Mesenchymal stem cell (in vitro differentiated cells and primary cell): ENCODE measurements at regions not wholly inside any gene's neighbourhood (a gene's known extent, or its start where the extent isn't known, plus 50 kb on each side); places are given as distances from the start of the nearest gene placed in this dataset.

Source experiments
- DNase-seq: peaks from one replicate; pipeline ENCODE4 v3.0.0-alpha.2; 2013
- H2AFZ ChIP-seq: one replicate; pipeline ENCODE4 v1.6.1; 2013; ENCODE audit warnings: low read depth, mild to moderate bottlenecking, control low read depth, inconsistent platforms, low read length, moderate library complexity
- H2AK5ac ChIP-seq: 2 replicates; pipeline ENCODE4 v1.6.1; 2013; ENCODE audit warnings: low read length, moderate library complexity, mild to moderate bottlenecking, inconsistent platforms; ENCODE audit not compliant: severe bottlenecking
- H2BK120ac ChIP-seq: one replicate; pipeline ENCODE4 v1.6.1; 2013; ENCODE audit warnings: low read depth, mild to moderate bottlenecking, inconsistent platforms, low read length, moderate library complexity
- H2BK12ac ChIP-seq, 2 experiments: one replicate each; pipeline ENCODE4 v1.6.1; 2013; ENCODE audit warnings: inconsistent platforms in 2 of 2, low read length in 2 of 2, mild to moderate bottlenecking in 2 of 2, moderate library complexity in 2 of 2, control low read depth in 1 of 2
- H2BK15ac ChIP-seq: one replicate; pipeline ENCODE4 v1.6.1; 2013; ENCODE audit warnings: mild to moderate bottlenecking, low read depth, inconsistent platforms; ENCODE audit not compliant: poor library complexity, severe bottlenecking
- H2BK5ac ChIP-seq: 2 replicates; pipeline ENCODE4 v1.6.1; 2013; ENCODE audit warnings: low read depth, mild to moderate bottlenecking, low read length, control low read depth, inconsistent platforms; ENCODE audit not compliant: poor library complexity, severe bottlenecking
- H3K14ac ChIP-seq, 2 experiments: one replicate each; pipeline ENCODE4 v1.6.1; 2013; ENCODE audit warnings: inconsistent platforms in 2 of 2, low read length in 2 of 2, control low read depth in 1 of 2, mild to moderate bottlenecking in 1 of 2, moderate library complexity in 1 of 2
- H3K18ac ChIP-seq, 2 experiments: one replicate each; pipeline ENCODE4 v1.6.1; 2013; ENCODE audit warnings: inconsistent platforms in 2 of 2, low read length in 2 of 2, control low read depth in 1 of 2, low read depth in 1 of 2, mild to moderate bottlenecking in 1 of 2
- H3K23ac ChIP-seq, 2 experiments: one replicate each; pipeline ENCODE4 v1.6.1; 2013; ENCODE audit warnings: inconsistent platforms in 2 of 2, low read length in 2 of 2, mild to moderate bottlenecking in 2 of 2, moderate library complexity in 2 of 2, control low read depth in 1 of 2
- H3K27ac ChIP-seq: 2 replicates; pipeline ENCODE4 v1.5.1; 2013; ENCODE audit warnings: mild to moderate bottlenecking, moderate library complexity, low read length, control low read depth, inconsistent platforms; ENCODE audit not compliant: poor library complexity, severe bottlenecking
- H3K27me3 ChIP-seq, 2 experiments: 2 replicates each; pipeline versions ENCODE4 v1.6.1 to v1.7.0; 2013; ENCODE audit warnings: low read length in 2 of 2, mild to moderate bottlenecking in 2 of 2, moderate library complexity in 2 of 2, control low read depth in 1 of 2, inconsistent platforms in 1 of 2; ENCODE audit not compliant: control insufficient read depth in 1 of 2, insufficient read depth in 1 of 2
- H3K36me3 ChIP-seq, 2 experiments: 2 replicates each; pipeline versions ENCODE4 v1.6.1 to v1.7.0; 2013; ENCODE audit warnings: low read length in 2 of 2, control low read depth in 1 of 2, inconsistent platforms in 1 of 2, low read depth in 1 of 2, mild to moderate bottlenecking in 1 of 2; ENCODE audit not compliant: insufficient read depth in 2 of 2, control insufficient read depth in 1 of 2
- H3K4ac ChIP-seq, 2 experiments: one replicate each; pipeline ENCODE4 v1.6.1; 2013; ENCODE audit warnings: inconsistent platforms in 2 of 2, low read length in 2 of 2, mild to moderate bottlenecking in 2 of 2, moderate library complexity in 2 of 2, control low read depth in 1 of 2, low read depth in 1 of 2
- H3K4me1 ChIP-seq: 2 replicates; pipeline ENCODE4 v1.6.1; 2013; ENCODE audit warnings: low read depth, low read length, control low read depth; ENCODE audit not compliant: control insufficient read depth, insufficient read depth
- H3K4me2 ChIP-seq: 2 replicates; pipeline ENCODE4 v1.6.1; 2013; ENCODE audit warnings: low read length, mild to moderate bottlenecking, inconsistent platforms; ENCODE audit not compliant: poor library complexity, severe bottlenecking
- H3K4me3 ChIP-seq, 2 experiments: 2 replicates each; pipeline versions ENCODE4 v1.5.1 to v1.7.0; 2013; ENCODE audit warnings: low read length in 2 of 2, mild to moderate bottlenecking in 2 of 2, control low read depth in 1 of 2, low read depth in 1 of 2; ENCODE audit not compliant: insufficient read depth in 1 of 2
- H3K79me1 ChIP-seq: replicated peaks from 2 replicates; pipeline ENCODE4 v1.6.1; 2013; ENCODE audit warnings: mild to moderate bottlenecking, control low read depth, low read length, inconsistent platforms; ENCODE audit not compliant: poor library complexity, severe bottlenecking
- H3K9ac ChIP-seq: 2 replicates; pipeline ENCODE4 v1.7.0; 2013; ENCODE audit warnings: mild to moderate bottlenecking, low read length, moderate library complexity
- H3K9me3 ChIP-seq: 2 replicates; pipeline ENCODE4 v1.7.0; 2013; ENCODE audit warnings: mild to moderate bottlenecking, low read length; ENCODE audit not compliant: control insufficient read depth
- H4K8ac ChIP-seq: one replicate; pipeline ENCODE4 v1.6.1; 2013; ENCODE audit warnings: inconsistent platforms, mild to moderate bottlenecking, low read length, moderate library complexity
- H4K91ac ChIP-seq: one replicate; pipeline ENCODE4 v1.6.1; 2013; ENCODE audit warnings: mild to moderate bottlenecking, low read length, inconsistent platforms
- WGBS: methylation state at CpG from one replicate; pipeline ENCODE4 v1.1.7; 2013; ENCODE audit warnings: mixed read lengths; 5-methylcytosine and 5-hydroxymethylcytosine counted together

DNA sequence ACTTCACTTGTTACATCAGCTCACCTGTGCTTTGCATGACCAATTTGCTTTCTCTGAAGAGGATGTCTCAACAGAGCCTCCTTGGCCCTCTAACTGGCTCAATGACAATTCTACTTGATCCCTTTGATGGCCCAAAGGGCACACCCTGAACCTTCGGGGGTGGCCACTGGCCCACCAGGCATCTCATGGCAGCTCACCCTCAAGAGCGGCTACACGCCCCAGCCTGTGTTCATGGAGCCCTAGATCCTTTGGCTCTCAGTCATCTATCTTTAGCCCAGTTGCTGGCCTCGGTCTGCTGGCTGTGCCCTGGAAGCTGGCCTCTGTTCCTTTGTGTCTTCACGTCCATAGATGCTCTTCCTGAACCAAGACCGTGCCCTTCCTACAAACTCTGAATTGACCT lies 476.7 kb downstream of the NPHP4 start:
- Histone ChIP-seq H3K4ac (no peak overlapping the region), H2BK15ac (no peak overlapping the region), H2AFZ (no peak overlapping the region)

DNA sequence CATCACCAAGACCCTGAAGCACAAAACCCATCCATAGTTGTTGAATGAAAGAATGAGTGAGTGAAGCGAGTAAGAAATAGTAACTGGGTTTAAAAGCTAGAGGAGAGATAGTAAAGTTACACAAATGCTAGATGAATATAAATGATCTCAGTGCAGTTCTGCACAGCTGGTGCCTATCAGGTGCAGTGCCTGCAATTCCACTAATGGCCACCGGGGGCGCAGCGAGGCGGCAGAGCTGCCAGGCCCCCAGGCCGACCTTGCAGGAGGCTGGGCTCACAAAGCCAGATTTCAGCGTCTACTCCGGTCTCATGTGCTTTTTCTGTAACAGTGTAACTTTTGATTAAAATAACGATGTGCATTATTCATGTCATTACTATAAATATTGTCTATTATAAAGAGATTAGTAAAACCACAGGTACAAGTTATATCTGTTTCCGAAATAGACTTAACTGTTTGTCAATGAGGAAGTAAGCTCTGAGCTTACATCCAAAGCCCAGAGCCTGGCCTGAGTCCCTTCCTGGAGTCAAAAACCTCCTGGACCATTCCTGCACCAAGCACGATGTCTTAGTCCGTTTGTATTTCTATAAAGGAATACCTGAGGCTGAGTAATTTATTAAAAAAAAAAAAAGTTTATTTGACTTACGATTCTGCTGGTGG lies 477.6 kb downstream of the NPHP4 start:
- H4K8ac ChIP-seq: no peak overlapping the region
- H3K23ac ChIP-seq: no peak overlapping the region
- no peak overlapping the region for H3K4me2 ChIP-seq
- no peaks in the 10 kb centered on the region for H3K36me3 ChIP-seq
- no peaks in the 10 kb centered on the region for H3K9me3 ChIP-seq
- no peak overlapping the region for H2AK5ac ChIP-seq
- no peak overlapping the region for H2BK15ac ChIP-seq
- H3K4me3 ChIP-seq: no peak overlapping the region
- peak; percentile 3 for DNase-seq
- peaks cover 3% of the 10 kb centered on the region for H3K4me1 ChIP-seq
- no peak overlapping the region for H2AFZ ChIP-seq
- H2BK120ac ChIP-seq: no peak overlapping the region
- no peak overlapping the region for H3K4ac ChIP-seq
- no peak overlapping the region for H3K27ac ChIP-seq
- H4K91ac ChIP-seq: no peak overlapping the region
- H2BK12ac ChIP-seq: no peak overlapping the region
- no peak overlapping the region for H3K18ac ChIP-seq
- peaks cover 8 to 28% of the 10 kb centered on the region in 2 experiments for H3K27me3 ChIP-seq
- WGBS: 24% methylated on average over 10 of the region's 13 CpGs
- H3K14ac ChIP-seq: no peak overlapping the region
- H2BK5ac ChIP-seq: no peak overlapping the region
- no peaks in the 10 kb centered on the region for H3K79me1 ChIP-seq
- no peak overlapping the region for H3K9ac ChIP-seq

More for the DNA sequence above, 476.7 kb downstream of the NPHP4 start:
- DNase-seq: no peak
- no peak overlapping the region for H3K9ac ChIP-seq
- no peaks in the 10 kb centered on the region for H3K9me3 ChIP-seq
- peaks cover 1% of the 10 kb centered on the region for H3K4me1 ChIP-seq
- peaks cover 8 to 22% of the 10 kb centered on the region in 2 experiments for H3K27me3 ChIP-seq
- no peak overlapping the region for H3K27ac ChIP-seq
- no peak overlapping the region for H3K4me2 ChIP-seq
- no peak overlapping the region for H2BK5ac ChIP-seq
- H2BK12ac ChIP-seq: no peak overlapping the region
- no peak overlapping the region for H3K18ac ChIP-seq
- no peak overlapping the region for H4K8ac ChIP-seq
- H3K79me1 ChIP-seq: no peaks in the 10 kb centered on the region
- H3K36me3 ChIP-seq: no peaks in the 10 kb centered on the region
- no peak overlapping the region for H3K14ac ChIP-seq
- H2BK120ac ChIP-seq: no peak overlapping the region
- 82% methylated on average over 6 of the region's 6 CpGs for WGBS
- no peak overlapping the region for H4K91ac ChIP-seq
- H2AK5ac ChIP-seq: no peak overlapping the region
- H3K23ac ChIP-seq: no peak overlapping the region
- no peak overlapping the region for H3K4me3 ChIP-seq

GRCh38 chr1:5513846-5514526 lies 478.2 kb downstream of the NPHP4 start:
- no peak overlapping the region for H3K23ac ChIP-seq
- H3K4ac ChIP-seq: no peak overlapping the region
- no peak overlapping the region for H4K91ac ChIP-seq
- H4K8ac ChIP-seq: no peak overlapping the region
- H3K9ac ChIP-seq: no peak overlapping the region
- H3K4me3 ChIP-seq: no peak overlapping the region
- H2BK15ac ChIP-seq: no peak overlapping the region
- H2BK12ac ChIP-seq: no peak overlapping the region
- no peaks in the 10 kb centered on the region for H3K36me3 ChIP-seq
- H3K79me1 ChIP-seq: no peaks in the 10 kb centered on the region
- no peak overlapping the region for H3K4me2 ChIP-seq
- no peaks in the 10 kb centered on the region for H3K9me3 ChIP-seq
- DNase-seq: no peak
- 76% methylated on average over 6 of the region's 7 CpGs for WGBS
- H3K4me1 ChIP-seq: peaks cover 3% of the 10 kb centered on the region
- H3K27me3 ChIP-seq: peaks cover 8 to 34% of the 10 kb centered on the region in 2 experiments
- H2AFZ ChIP-seq: no peak overlapping the region
- no peak overlapping the region for H3K14ac ChIP-seq
- H2BK120ac ChIP-seq: no peak overlapping the region
- H2BK5ac ChIP-seq: no peak overlapping the region
- H2AK5ac ChIP-seq: no peak overlapping the region
- no peak overlapping the region for H3K27ac ChIP-seq
- H3K18ac ChIP-seq: no peak overlapping the region

DNA sequence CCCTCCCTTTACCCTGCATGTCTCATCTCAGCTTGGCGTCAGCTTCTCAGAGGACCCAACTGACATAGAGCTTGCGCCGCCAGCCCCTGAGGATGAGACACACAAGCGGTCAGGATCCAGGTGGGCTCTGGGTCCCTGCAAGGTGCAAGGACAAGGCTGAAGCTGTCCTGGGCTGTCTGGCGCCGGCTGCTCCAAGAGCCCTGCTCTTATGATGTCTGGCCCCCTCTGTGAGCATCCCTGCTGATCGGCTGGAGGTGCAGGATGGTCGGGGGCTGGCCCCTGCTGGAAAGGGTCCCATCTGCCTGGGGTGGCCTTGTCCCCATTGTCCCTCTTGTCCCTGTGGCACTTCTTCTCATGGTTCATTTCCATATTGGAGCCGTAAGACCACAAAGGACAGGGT lies 479.0 kb downstream of the NPHP4 start:
- no peak overlapping the region for H2AK5ac ChIP-seq
- H3K79me1 ChIP-seq: no peaks in the 10 kb centered on the region
- H3K4me2 ChIP-seq: no peak overlapping the region
- H3K4ac ChIP-seq: no peak overlapping the region
- no peaks in the 10 kb centered on the region for H3K9me3 ChIP-seq
- peaks cover 3% of the 10 kb centered on the region for H3K4me1 ChIP-seq
- no peak overlapping the region for H4K91ac ChIP-seq
- DNase-seq: no peak
- H3K9ac ChIP-seq: no peak overlapping the region
- H3K27me3 ChIP-seq: peaks cover 8 to 40% of the 10 kb centered on the region in 2 experiments
- no peak overlapping the region for H2BK15ac ChIP-seq
- H3K36me3 ChIP-seq: no peaks in the 10 kb centered on the region
- no peak overlapping the region for H3K18ac ChIP-seq
- no peak overlapping the region for H3K27ac ChIP-seq
- H4K8ac ChIP-seq: no peak overlapping the region
- H3K14ac ChIP-seq: no peak overlapping the region
- H2BK120ac ChIP-seq: no peak overlapping the region
- whole genome bisulfite sequencing: 84% methylated on average over 9 of the region's 9 CpGs
- no peak overlapping the region for H2AFZ ChIP-seq
- no peak overlapping the region for H3K4me3 ChIP-seq
- H2BK5ac ChIP-seq: no peak overlapping the region
- H2BK12ac ChIP-seq: no peak overlapping the region
- H3K23ac ChIP-seq: no peak overlapping the region
